Lower leg skin (tissue), 4 donors: ENCODE measurements at regions not wholly inside any gene's neighbourhood (a gene's known extent, or its start where the extent isn't known, plus 50 kb on each side); places are given as distances from the start of the nearest gene placed in this dataset.

Experiments used
- DNase-seq, 2 donors: peaks; one replicate each; pipeline ENCODE4 v3.0.0-alpha.2; 2019; ENCODE audit warnings: low spot score in 2 of 2
- H3K4me3 ChIP-seq: fragments of 200-600 bp; sonication (generic); 2 replicates; pipeline ENCODE4 v1.5.1; 2017; ENCODE audit warnings: mild to moderate bottlenecking, low read depth; ENCODE audit not compliant: poor library complexity, severe bottlenecking
- POLR2A ChIP-seq, 2 donors: fragments of 450-650 bp; IDR thresholded peaks; one replicate each; pipeline ENCODE4 v1.6.1; 2016 to 2017; ENCODE audit warnings: antibody characterized with exemption in 2 of 2, mild to moderate bottlenecking in 1 of 2, moderate library complexity in 1 of 2
- WGBS, 2 donors: methylation state at CpG; one replicate each; pipeline ENCODE4 v1.1.5; 2018; 5-methylcytosine and 5-hydroxymethylcytosine counted together
- intact Hi-C: fragments of 100-400 bp; cut with DNase I; formaldehyde crosslinking; loops from one replicate; pipeline ENCODE4 v1.15.0; 2023; ENCODE audit warnings: low total_unique reads
- TF ChIP-seq, protein P1 (sequence below), 3 donors: fragments of 450-650 bp; IDR thresholded peaks; one replicate each; pipeline ENCODE4 v1.5.1; 2016; ENCODE audit warnings: antibody characterized with exemption in 3 of 3, mild to moderate bottlenecking in 3 of 3, moderate library complexity in 2 of 3

DNA sequence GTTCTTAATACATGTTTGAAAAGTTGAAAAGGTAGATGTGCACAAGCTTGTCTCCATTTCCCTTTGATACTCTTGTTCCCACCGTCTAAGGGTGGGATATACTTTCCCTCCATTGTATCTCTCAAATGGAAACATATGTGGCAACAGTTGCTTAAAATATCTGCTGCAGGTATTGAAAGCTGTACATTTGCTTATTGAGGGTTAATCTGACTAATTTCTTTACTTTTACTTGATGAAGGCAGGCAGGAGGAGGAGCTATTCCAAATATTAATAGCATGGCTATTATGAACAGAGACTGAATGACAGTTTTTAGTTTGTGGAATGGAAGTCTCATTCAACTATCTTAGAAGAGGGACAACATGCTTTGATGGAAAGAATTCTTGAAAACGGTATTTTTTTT lies 103.8 kb downstream of the SLC10A2 start:
- intact Hi-C loops, result no loop called here
- 54 to 58% methylated on average over 2 of the region's 2 CpGs for WGBS, 2 donors
- no peak overlapping the region for H3K4me3 ChIP-seq
- DNase-seq, result no peak
- TF ChIP-seq, protein P1, sequence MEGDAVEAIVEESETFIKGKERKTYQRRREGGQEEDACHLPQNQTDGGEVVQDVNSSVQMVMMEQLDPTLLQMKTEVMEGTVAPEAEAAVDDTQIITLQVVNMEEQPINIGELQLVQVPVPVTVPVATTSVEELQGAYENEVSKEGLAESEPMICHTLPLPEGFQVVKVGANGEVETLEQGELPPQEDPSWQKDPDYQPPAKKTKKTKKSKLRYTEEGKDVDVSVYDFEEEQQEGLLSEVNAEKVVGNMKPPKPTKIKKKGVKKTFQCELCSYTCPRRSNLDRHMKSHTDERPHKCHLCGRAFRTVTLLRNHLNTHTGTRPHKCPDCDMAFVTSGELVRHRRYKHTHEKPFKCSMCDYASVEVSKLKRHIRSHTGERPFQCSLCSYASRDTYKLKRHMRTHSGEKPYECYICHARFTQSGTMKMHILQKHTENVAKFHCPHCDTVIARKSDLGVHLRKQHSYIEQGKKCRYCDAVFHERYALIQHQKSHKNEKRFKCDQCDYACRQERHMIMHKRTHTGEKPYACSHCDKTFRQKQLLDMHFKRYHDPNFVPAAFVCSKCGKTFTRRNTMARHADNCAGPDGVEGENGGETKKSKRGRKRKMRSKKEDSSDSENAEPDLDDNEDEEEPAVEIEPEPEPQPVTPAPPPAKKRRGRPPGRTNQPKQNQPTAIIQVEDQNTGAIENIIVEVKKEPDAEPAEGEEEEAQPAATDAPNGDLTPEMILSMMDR (IDR thresholded peaks at IDR 0.05), result no peak
- TF ChIP-seq POLR2A (IDR thresholded peaks at IDR 0.05), result no peak

DNA sequence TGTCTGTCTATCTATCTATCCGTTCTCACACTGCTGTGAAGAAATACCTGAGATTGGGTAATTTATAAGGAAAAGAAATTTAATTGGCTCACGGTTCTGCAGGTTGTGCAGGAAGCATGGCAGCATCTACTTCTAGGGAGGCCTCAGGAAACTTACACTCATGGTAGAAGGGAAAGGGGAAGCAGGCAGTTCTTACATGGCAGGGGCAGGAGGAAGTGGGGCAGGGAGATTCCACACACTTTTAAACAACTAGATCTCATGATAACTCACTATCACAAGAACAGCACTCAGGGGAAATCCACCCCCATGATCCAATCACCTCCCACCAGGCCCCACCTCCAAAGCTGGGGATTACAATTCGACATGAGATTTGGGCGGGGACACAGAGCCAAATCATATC lies 105.3 kb downstream of the SLC10A2 start:
- H3K4me3 ChIP-seq, result no peak overlapping the region
- intact Hi-C loops, result no loop called here
- DNase-seq, result no peak
- TF ChIP-seq POLR2A (IDR thresholded peaks at IDR 0.05), result no peak
- 80 to 85% methylated on average over 4 of the region's 4 CpGs for WGBS, 2 donors

DNA sequence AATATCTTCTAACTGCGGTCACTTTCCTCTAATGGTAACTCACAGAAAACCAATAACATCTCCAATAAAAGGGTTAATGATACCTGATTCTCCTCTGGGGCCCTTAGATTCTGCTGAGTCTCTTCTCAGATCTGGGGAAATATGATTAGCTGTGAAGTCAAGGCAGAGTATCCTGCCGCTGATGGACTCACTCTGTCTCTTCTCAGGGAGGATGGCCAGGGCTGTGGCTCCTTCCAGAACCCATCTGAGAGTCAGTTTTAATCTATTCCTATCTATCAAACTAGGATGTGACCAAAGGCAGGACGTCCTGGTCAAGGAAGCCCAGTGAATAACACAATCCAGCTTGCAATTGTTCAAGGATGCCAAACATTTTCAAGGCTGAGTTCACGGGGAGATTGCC lies 109.8 kb downstream of the SLC10A2 start:
- TF ChIP-seq POLR2A (IDR thresholded peaks at IDR 0.05), result no peak
- TF ChIP-seq, protein P1 (IDR thresholded peaks at IDR 0.05), result no peak
- no peak overlapping the region for H3K4me3 ChIP-seq

DNA sequence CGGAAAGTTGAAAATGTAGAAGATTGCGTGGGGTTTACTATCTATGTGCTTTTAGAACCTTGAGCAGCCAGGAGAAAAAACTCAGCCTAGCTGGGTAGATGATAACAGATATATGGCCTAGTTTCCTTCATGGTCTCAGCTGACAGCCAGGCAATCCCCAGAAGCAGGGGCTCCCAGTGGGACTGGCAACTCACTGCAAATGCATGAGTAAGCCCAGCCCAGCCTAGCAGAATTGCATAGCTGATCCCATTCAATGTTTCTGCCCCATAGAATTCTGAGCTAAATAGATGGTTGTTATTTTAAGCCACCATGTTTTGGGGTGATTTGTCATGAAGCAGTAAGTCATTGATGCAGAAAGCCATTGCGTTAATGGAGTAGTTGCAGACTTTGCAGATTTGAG lies 108.5 kb downstream of the ERCC5 start:
- TF ChIP-seq, protein P1 (IDR thresholded peaks at IDR 0.05), result no peak
- no peak for TF ChIP-seq POLR2A (IDR thresholded peaks at IDR 0.05)
- no peak for DNase-seq
- WGBS, 2 donors, result 90 to 91% methylated on average over 3 of the region's 3 CpGs
- H3K4me3 ChIP-seq, result no peak overlapping the region
- intact Hi-C loops, result loop anchor here (10.0 kb wide), 1 partner anchor 100 kb away; no protein-coding TSS in a partner anchor

More for the DNA sequence above, 109.8 kb downstream of the SLC10A2 start:
- no peak for DNase-seq
- intact Hi-C loops, result loop anchor here (10.0 kb wide), 1 partner anchor 98 kb away; no protein-coding TSS in a partner anchor
- 63 to 65% methylated on average over 4 of the region's 4 CpGs for WGBS, 2 donors

DNA sequence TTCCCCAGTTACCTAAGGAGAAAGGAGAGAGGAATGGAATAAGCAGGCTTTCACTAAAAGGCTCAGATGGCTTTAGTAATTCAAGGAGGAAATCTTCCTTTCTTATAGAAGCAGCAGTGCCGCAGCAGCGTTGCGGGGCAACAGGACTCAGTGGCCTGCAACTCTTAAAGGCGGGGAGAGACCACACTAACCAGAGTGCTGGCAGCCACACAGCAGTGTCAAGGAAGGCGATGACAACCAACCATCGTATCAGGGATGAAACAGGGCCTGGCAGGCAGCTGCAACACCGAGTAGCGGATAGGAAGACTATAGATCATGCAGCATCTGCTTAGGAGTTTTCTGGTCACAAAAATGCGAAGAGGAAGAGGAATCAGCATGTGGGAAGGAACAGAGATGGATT lies 106.0 kb downstream of the ERCC5 start:
- intact Hi-C loops, result loop anchor here (10.0 kb wide), 1 partner anchor 103 kb away; no protein-coding TSS in a partner anchor
- no peak for TF ChIP-seq POLR2A (IDR thresholded peaks at IDR 0.05)
- TF ChIP-seq, protein P1 (IDR thresholded peaks at IDR 0.05), result no peak
- no peak for DNase-seq
- 76 to 82% methylated on average over 9 of the region's 9 CpGs for WGBS, 2 donors
- H3K4me3 ChIP-seq, result no peak overlapping the region

DNA sequence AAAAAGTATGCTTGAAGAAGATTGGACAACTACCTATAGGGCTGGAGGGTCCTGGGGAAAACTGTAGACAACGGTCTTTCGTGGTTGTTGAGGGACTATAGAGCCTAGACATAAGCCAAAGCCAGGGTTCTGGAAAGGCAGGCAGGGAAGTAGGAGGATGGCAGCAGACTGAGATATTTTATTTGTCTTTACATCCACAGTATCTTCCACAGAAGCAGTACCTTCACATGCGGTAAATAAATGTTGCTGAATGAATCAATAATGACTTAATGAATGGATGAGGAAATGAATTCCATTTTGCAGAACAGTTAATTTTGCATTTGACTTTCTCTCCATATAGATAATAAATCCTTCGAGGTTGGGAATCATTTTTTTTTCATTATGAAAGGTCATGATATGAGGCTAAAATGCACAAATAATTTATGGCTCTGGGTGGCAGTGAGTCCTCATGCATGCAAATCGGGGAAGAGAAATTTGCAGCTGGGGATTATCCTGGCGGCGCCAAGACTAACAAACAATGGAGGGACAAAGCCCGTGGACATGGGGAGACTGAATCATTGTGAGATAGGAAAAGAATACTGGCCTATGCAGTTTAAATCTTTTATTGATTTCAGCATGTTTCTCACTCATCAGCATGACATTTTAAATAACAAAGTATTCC lies 102.0 kb downstream of the ERCC5 start:
- no peak overlapping the region for H3K4me3 ChIP-seq
- 56 to 60% methylated on average over 8 of the region's 8 CpGs for WGBS, 2 donors
- no peak for TF ChIP-seq POLR2A (IDR thresholded peaks at IDR 0.05)
- TF ChIP-seq, protein P1 (IDR thresholded peaks at IDR 0.05), result no peak
- no peak for DNase-seq
- intact Hi-C loops, result no loop called here
